Esophagus (tissue), 2 donors: ENCODE measurements at regions not wholly inside any gene's neighbourhood (a gene's known extent, or its start where the extent isn't known, plus 50 kb on each side); places are given as distances from the start of the nearest gene placed in this dataset.

Experiments used
- H3K27ac ChIP-seq, 2 donors: one replicate each; pipeline ENCODE4 v1.5.1; 2013; ENCODE audit warnings: low read depth in 2 of 2, mild to moderate bottlenecking in 2 of 2, inconsistent platforms in 1 of 2, low read length in 1 of 2, moderate library complexity in 1 of 2
- H3K27me3 ChIP-seq, 2 donors: one replicate each; pipeline ENCODE4 v1.6.1; 2013; ENCODE audit warnings: low read length in 2 of 2, control low read depth in 1 of 2, mild to moderate bottlenecking in 1 of 2; ENCODE audit not compliant: insufficient read depth in 2 of 2, control insufficient read depth in 1 of 2
- H3K36me3 ChIP-seq, 2 donors: one replicate each; pipeline ENCODE4 v1.6.1; 2013; ENCODE audit warnings: low read length in 1 of 2; ENCODE audit not compliant: control insufficient read depth in 2 of 2, insufficient read depth in 2 of 2
- H3K4me1 ChIP-seq, 2 donors: one replicate each; pipeline ENCODE4 v1.6.1; 2013; ENCODE audit warnings: low read length in 1 of 2; ENCODE audit not compliant: control insufficient read depth in 2 of 2, insufficient read depth in 2 of 2
- H3K4me3 ChIP-seq, 2 donors: one replicate each; pipeline ENCODE4 v1.5.1; 2013; ENCODE audit warnings: low read length in 2 of 2, mild to moderate bottlenecking in 2 of 2, low read depth in 1 of 2, moderate library complexity in 1 of 2
- H3K9me3 ChIP-seq, 2 donors: one replicate each; pipeline ENCODE4 v1.6.1; 2013; ENCODE audit warnings: mild to moderate bottlenecking in 2 of 2, low read depth in 1 of 2, low read length in 1 of 2, moderate library complexity in 1 of 2; ENCODE audit not compliant: control insufficient read depth in 2 of 2, insufficient read depth in 1 of 2
- WGBS, 2 donors: extraction: QIAGEN DNeasy Blood & Tissue Kit; methylation state at CpG; one replicate each; pipeline ENCODE4 v1.1.7; 2013; 5-methylcytosine and 5-hydroxymethylcytosine counted together
- donor health status: healthy with polysubstance abuse.
- donor health status: Bipolar disorder and iron deficiency.

DNA sequence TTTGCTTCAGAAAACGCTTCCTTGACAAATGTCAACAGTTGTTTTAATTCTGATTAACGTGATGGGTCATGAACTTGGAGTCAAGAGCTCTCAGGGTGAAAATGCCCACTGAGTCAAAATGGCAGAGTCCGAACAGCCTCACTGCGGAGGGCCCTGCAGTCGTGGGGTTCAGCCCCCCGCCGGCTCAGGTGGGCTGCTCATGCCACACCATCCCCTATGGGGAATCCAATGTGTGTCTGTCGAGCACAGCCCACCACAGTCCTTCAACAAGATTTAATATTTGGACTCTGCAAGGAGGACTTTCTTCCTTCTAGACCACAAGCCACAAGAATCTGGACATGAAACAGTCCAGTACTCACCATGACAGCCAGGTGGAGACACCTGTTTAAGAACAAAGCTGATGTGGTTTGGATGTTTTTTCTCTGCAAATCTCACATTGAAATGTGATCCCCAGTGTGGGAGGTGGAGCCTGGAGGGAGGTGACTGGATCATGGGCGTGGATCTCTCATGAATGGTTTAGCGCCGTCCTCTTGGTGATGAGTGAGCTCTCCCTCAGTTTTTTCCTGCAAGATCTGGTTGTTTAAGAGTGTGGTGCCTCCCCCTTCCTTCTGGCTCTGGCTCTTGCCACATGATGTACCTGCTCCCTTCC lies 201.0 kb downstream of the NDUFA10 start:
- no peak overlapping the region for H3K27ac ChIP-seq
- 56 to 60% methylated on average over 11 of the region's 11 CpGs for WGBS, 2 donors
- H3K9me3 ChIP-seq, result no peaks in the 10 kb centered on the region
- H3K4me1 ChIP-seq, result peaks cover 2% of the 10 kb centered on the region in 2 donors
- H3K4me3 ChIP-seq, result no peak overlapping the region
- no peaks in the 10 kb centered on the region for H3K36me3 ChIP-seq
- H3K27me3 ChIP-seq, result no peaks in the 10 kb centered on the region

DNA sequence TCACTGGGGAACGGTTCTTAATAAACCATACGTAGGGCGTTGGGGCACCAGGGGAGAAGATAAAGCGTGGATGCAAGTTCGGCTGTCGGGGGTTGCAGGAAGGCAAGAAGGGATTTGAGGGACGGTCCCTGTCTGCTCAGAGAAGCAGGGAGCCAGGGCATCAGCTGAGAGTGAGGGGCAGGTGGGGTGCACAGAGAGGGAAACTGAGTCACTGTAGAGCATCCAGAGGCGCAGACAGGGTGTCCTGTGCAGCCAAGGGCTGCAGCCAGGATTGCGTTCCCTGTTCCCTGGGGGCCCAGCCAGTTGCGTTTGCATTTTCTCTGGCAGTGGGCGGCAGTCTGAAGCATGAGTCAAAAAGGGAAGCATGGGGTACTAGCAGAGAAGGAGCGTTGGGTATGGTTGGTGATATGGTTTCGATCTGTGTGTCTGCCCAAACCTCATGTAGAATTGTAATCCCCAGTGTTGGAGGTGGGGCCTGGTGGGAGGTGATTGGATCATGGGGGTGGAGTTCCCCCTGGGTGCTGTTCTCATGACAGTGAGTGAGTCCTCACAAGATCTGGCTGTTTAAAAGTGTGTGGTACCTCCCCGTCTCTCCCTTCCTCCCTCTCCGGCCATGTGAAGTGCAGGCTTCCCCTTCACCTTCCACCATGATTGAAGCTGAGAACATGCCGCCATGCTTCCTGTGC lies 202.9 kb downstream of the NDUFA10 start:
- 83 to 91% methylated on average over 16 of the region's 16 CpGs for WGBS, 2 donors
- Histone ChIP-seq H3K4me1 (peaks cover 2% of the 10 kb centered on the region in 2 donors), H3K36me3 (no peaks in the 10 kb centered on the region), H3K27me3 (no peaks in the 10 kb centered on the region), H3K4me3 (no peak overlapping the region), H3K9me3 (no peaks in the 10 kb centered on the region), H3K27ac (no peak overlapping the region)

DNA sequence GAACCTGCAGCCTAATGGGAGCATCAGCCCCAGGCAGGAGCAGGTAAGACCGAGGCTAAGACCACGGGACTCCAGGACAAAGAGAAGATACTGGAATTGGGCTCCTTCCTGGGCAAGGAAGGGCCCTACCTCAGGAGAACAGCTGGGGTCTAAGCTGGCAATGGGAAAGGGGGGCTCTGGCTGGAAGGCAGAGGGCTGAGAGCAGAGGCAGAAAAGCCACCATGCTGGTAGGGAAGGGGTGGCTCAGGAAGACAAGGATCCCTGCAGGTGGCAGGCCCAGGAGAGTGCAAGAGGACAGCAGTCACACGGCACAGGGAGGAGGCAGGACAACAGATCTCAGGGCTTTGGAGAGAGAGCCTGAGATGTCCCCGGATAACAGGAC lies 203.5 kb downstream of the NDUFA10 start:
- H3K27ac ChIP-seq, result no peak overlapping the region
- no peaks in the 10 kb centered on the region for H3K27me3 ChIP-seq
- no peaks in the 10 kb centered on the region for H3K9me3 ChIP-seq
- 72 to 86% methylated on average over 4 of the region's 4 CpGs for WGBS, 2 donors
- H3K36me3 ChIP-seq, result no peaks in the 10 kb centered on the region
- no peak overlapping the region for H3K4me3 ChIP-seq
- peaks cover 2% of the 10 kb centered on the region in 2 donors for H3K4me1 ChIP-seq

DNA sequence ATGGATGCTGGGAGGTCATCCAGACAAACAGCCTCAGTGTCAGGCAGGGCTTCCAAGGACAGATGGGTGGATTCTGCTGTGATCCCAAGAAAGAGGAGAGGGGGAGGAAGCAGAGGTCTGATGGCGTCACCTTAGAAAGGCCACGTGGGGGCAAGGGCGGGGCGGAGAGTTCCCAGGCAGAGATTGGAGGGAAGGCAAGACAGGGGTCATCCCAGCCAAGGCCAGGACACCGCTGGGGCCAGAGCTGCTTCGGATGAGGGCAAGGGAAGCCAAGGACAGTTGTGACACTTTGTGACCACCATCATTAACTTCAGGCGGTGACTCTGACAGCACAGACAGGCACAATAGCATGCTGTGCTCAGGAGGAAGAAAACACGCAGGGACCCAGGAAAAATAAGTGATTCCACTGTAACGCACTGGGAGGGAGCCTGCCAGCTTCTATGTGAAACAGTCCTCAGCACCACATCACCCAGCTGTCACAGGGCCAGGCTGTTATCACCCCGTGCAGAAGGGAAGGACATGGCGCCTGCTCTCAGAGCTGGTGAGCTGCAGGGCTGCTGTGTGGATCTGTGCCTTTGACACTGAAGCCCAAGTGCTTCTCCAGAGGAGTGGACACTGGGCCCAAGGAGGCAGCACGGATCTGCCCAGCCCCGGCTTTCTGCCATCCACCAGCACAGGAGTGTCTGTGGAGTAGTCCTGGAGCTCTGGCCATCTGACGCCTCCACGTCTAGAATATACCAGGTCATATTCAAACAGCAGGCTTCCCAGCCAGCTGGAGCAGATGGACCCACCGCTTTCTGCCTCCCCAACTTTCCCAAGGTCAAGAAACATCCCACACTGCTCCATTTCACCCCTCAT lies 204.1 kb downstream of the NDUFA10 start:
- Histone ChIP-seq H3K9me3 (no peaks in the 10 kb centered on the region), H3K4me1 (peaks cover 2% of the 10 kb centered on the region in 2 donors), H3K27ac (no peak overlapping the region), H3K36me3 (no peaks in the 10 kb centered on the region), H3K27me3 (no peaks in the 10 kb centered on the region), H3K4me3 (no peak overlapping the region)
- 64 to 71% methylated on average over 16 of the region's 16 CpGs for WGBS, 2 donors

DNA sequence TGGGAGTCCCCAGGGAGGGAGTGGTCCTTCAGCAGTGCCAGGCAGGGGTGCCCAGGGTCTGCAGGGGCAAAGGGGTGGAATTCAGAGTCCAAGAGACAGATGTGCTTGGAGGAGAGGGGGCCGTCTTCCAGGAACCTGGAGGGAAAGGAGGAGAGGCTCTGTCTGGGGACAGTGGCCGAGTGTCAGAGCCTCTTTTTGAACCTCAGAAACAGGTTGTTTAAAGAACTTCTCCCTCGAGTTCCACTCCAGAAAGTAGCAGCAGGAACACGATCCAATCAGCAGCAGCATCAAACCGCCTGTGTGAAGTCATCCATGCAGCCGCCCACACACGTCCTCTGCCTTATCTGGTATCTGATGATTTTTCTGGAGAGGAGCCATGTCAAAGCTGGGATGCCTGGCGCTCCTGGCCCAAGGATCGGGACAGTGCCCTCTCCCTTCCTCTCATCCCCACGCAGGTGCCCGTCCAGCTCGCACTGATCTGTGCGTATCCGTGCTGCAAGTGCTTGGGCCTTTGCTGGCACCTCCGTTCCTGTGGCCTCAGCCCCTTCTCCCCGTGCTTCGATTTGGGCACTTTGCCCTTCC lies 205.1 kb downstream of the NDUFA10 start:
- H3K4me1 ChIP-seq, result peaks cover 0 to 4% of the 10 kb centered on the region in 2 donors
- no peaks in the 10 kb centered on the region for H3K36me3 ChIP-seq
- H3K27me3 ChIP-seq, result no peaks in the 10 kb centered on the region
- no peak overlapping the region for H3K27ac ChIP-seq
- H3K9me3 ChIP-seq, result no peaks in the 10 kb centered on the region
- WGBS, 2 donors, result 68 to 69% methylated on average over 17 of the region's 17 CpGs
- no peak overlapping the region for H3K4me3 ChIP-seq

DNA sequence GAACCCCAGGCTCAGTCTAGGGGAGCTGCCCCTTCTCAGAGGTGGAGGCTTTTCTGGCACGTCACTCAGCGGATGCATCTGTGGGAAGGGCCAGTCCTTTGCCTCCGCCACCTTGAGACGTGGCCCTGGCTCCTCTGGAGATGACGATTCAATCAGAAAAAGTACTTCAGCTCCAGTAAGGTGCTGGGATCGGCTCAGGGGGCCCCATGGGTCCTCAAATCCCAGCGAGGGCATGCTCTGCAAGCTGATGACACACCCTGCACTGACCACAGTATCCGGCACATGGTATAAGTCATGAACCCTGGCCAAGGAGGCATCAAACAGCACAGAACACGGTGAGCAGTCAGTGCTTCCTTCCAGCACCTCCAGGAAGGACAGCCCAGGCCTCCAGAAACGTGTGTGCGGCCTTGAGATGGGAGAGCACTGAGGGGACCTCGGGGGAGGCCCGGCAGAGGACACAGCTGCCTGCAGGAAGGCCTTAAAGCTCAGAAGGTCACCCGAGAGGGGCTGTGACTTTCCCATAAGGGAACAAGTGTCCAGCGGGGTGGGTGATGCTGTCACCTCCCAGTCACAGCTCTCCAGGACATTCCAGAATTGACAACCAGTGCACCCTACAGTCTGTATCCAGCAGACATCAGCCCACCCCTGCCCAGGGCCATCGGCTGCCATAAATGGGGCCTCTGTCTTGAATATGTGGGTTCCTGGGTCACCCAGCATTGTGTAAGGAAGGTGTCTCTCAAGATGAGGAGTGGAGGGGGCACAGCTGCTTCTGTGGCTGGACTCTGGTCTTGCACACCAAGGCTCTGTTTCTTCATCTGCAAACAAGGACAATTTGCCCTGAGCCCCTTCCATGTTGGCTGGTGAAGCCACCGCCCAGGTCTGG lies 205.8 kb downstream of the NDUFA10 start:
- Histone ChIP-seq H3K4me1 (peaks cover 0 to 6% of the 10 kb centered on the region in 2 donors), H3K27ac (no peak overlapping the region), H3K36me3 (no peaks in the 10 kb centered on the region), H3K27me3 (no peaks in the 10 kb centered on the region), H3K9me3 (no peaks in the 10 kb centered on the region), H3K4me3 (no peak overlapping the region)
- 85 to 86% methylated on average over 17 of the region's 17 CpGs for WGBS, 2 donors

DNA sequence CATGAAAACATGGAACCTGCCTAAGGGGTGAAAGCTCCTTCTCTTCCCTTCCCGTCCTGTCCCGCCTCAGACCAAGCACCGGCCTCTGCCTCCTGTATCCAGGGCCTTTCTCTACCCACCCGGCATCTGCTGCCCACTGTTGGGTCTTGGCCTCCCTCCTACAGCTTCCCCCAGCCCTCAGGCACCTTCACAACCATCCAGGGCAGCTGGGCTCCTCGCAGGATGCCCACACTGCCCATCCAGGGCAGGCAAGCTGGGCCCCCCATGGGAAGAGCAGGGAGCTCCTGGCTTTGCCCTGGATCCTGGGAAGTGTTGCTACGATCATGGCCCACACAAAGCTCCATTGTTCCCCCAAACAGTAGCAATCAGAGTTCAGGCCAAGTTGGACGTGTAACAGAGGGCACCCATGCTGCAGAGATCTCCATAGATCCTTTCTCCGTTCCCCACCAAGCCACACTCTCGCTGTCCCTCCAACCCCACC lies 206.6 kb downstream of the NDUFA10 start:
- Histone ChIP-seq H3K4me3 (no peak overlapping the region), H3K36me3 (no peaks in the 10 kb centered on the region), H3K9me3 (no peaks in the 10 kb centered on the region), H3K4me1 (peaks cover 0 to 6% of the 10 kb centered on the region in 2 donors), H3K27ac (no peak overlapping the region), H3K27me3 (no peaks in the 10 kb centered on the region)
- WGBS, 2 donors, result 83 to 92% methylated on average over 9 of the region's 9 CpGs

DNA sequence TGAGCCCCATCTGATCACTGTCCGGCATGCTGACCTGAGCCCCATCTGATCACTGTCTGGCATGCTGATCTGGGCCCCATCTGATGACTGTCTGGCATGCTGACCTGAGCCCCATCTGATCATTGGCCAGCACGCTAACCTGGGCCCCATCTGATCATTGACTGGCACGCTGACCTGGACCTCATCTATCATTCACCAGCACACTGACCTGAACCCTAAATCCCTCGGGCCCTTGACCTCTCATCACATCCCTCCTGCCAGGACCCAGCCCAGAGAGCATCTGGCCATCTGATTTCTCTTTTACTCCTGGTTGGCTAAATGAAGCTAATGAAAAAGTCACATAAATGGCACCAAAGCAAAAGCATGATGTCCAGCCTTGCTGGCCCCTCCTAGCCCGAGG lies 207.1 kb downstream of the NDUFA10 start:
- no peaks in the 10 kb centered on the region for H3K27me3 ChIP-seq
- peaks cover 0 to 6% of the 10 kb centered on the region in 2 donors for H3K4me1 ChIP-seq
- H3K36me3 ChIP-seq, result no peaks in the 10 kb centered on the region
- WGBS, 2 donors, result 84 to 86% methylated on average over 5 of the region's 5 CpGs
- no peak overlapping the region for H3K4me3 ChIP-seq
- no peak overlapping the region for H3K27ac ChIP-seq
- H3K9me3 ChIP-seq, result no peaks in the 10 kb centered on the region
